Activated T-helper 2 cell treated with anti-CD3 and anti-CD28 coated beads, Interferon-gamma antibody, Interleukin-2, Interleukin-4, amounts not matched to agents 10 μg/mL and 5 μg/mL and 100 μg/mL, durations not matched to agents 14 hours and 24 hours and 36 hours (primary cell): ENCODE measurements at regions not wholly inside any gene's neighbourhood (a gene's known extent, or its start where the extent isn't known, plus 50 kb on each side); places are given as distances from the start of the nearest gene placed in this dataset.

ENCODE experiments used
- DNase-seq: peaks from one replicate; pipeline ENCODE4 v3.0.0; 2021; ENCODE audit warnings: low spot score
- H3K27ac Mint-ChIP-seq: one replicate; pipeline ENCODE4 v1.8.0; 2021; ENCODE audit warnings: mixed read lengths
- H3K27me3 Mint-ChIP-seq: one replicate; pipeline ENCODE4 v1.8.0; 2021; ENCODE audit warnings: low read depth, mixed read lengths
- H3K36me3 Mint-ChIP-seq: one replicate; pipeline ENCODE4 v1.8.0; 2021; ENCODE audit warnings: low read depth, mixed read lengths
- H3K4me1 Mint-ChIP-seq: one replicate; pipeline ENCODE4 v1.8.0; 2021; ENCODE audit warnings: low read depth, mixed read lengths
- H3K4me3 Mint-ChIP-seq: one replicate; pipeline ENCODE4 v1.8.0; 2021; ENCODE audit warnings: low read depth, mild to moderate bottlenecking, moderate library complexity, mixed read lengths
- H3K9me3 Mint-ChIP-seq: one replicate; pipeline ENCODE4 v1.8.0; 2021; ENCODE audit warnings: mixed read lengths
- intact Hi-C: fragments of 100-400 bp; cut with micrococcal nuclease; formaldehyde crosslinking; loops from one replicate; pipeline ENCODE4 v1.15.1; 2023

GRCh38 chr10:108275895-108276685, 1111.6 kb upstream of the SORCS1 start:
- no peaks in the 10 kb centered on the region for H3K36me3 Mint-ChIP-seq
- intact Hi-C loops: no loop called here
- no peak overlapping the region for H3K4me3 Mint-ChIP-seq
- no peak overlapping the region for H3K27ac Mint-ChIP-seq
- peaks cover 26% of the 10 kb centered on the region for H3K9me3 Mint-ChIP-seq
- no peaks in the 10 kb centered on the region for H3K4me1 Mint-ChIP-seq
- no peak for DNase-seq
- no peaks in the 10 kb centered on the region for H3K27me3 Mint-ChIP-seq

DNA sequence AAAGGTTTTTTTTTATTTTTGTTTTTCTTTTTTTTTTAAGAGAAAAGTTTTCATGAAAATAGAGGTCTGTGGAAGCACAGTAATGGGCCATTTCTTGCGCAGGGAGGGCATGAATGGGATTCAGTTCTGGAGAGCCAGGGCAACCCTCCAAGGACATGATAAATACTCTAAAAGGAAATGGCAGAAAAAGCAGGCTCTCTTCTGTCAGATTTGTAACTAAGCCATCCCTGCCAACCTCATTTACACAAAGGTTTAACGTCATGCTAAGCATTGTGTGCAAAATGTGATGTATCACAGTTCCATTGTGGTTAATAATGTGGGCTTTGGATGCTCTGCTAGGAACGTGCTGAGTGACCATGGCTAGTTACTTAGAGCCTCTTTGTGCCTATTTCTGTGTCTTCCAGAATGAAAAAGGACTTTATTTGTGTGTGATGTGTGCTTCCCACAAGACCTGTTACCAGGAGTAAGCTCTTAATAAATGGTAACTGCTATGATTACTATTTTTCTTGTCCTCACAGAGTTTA, 1095.9 kb upstream of the SORCS1 start:
- intact Hi-C loops: no loop called here
- H3K4me3 Mint-ChIP-seq: no peak overlapping the region
- no peaks in the 10 kb centered on the region for H3K27me3 Mint-ChIP-seq
- DNase-seq: no peak
- no peaks in the 10 kb centered on the region for H3K36me3 Mint-ChIP-seq
- H3K27ac Mint-ChIP-seq: no peak overlapping the region
- no peaks in the 10 kb centered on the region for H3K9me3 Mint-ChIP-seq
- H3K4me1 Mint-ChIP-seq: no peaks in the 10 kb centered on the region

GRCh38 chr10:108254089-108254488, 1089.6 kb upstream of the SORCS1 start:
- Mint-ChIP-seq H3K9me3 (peaks cover 8% of the 10 kb centered on the region), H3K4me3 (no peak overlapping the region), H3K27ac (no peak overlapping the region), H3K4me1 (no peaks in the 10 kb centered on the region), H3K36me3 (no peaks in the 10 kb centered on the region), H3K27me3 (no peaks in the 10 kb centered on the region)
- intact Hi-C loops: no loop called here
- DNase-seq: no peak

GRCh38 chr10:108252771-108253170, 1088.3 kb upstream of the SORCS1 start:
- H3K36me3 Mint-ChIP-seq: no peaks in the 10 kb centered on the region
- no peaks in the 10 kb centered on the region for H3K27me3 Mint-ChIP-seq
- intact Hi-C loops: no loop called here
- no peaks in the 10 kb centered on the region for H3K4me1 Mint-ChIP-seq
- no peak for DNase-seq
- no peak overlapping the region for H3K4me3 Mint-ChIP-seq
- H3K27ac Mint-ChIP-seq: no peak overlapping the region
- H3K9me3 Mint-ChIP-seq: peaks cover 15% of the 10 kb centered on the region

GRCh38 chr10:108250936-108251620, 1086.6 kb upstream of the SORCS1 start:
- Mint-ChIP-seq H3K4me1 (no peaks in the 10 kb centered on the region), H3K27me3 (no peaks in the 10 kb centered on the region), H3K36me3 (no peaks in the 10 kb centered on the region), H3K4me3 (no peak overlapping the region), H3K9me3 (peaks cover 25% of the 10 kb centered on the region), H3K27ac (no peak overlapping the region)
- intact Hi-C loops: no loop called here
- no peak for DNase-seq

GRCh38 chr10:108249940-108250339, 1085.4 kb upstream of the SORCS1 start:
- intact Hi-C loops: no loop called here
- H3K4me1 Mint-ChIP-seq: no peaks in the 10 kb centered on the region
- H3K36me3 Mint-ChIP-seq: no peaks in the 10 kb centered on the region
- no peak for DNase-seq
- H3K9me3 Mint-ChIP-seq: peaks cover 28% of the 10 kb centered on the region
- no peak overlapping the region for H3K4me3 Mint-ChIP-seq
- H3K27me3 Mint-ChIP-seq: no peaks in the 10 kb centered on the region
- no peak overlapping the region for H3K27ac Mint-ChIP-seq

DNA sequence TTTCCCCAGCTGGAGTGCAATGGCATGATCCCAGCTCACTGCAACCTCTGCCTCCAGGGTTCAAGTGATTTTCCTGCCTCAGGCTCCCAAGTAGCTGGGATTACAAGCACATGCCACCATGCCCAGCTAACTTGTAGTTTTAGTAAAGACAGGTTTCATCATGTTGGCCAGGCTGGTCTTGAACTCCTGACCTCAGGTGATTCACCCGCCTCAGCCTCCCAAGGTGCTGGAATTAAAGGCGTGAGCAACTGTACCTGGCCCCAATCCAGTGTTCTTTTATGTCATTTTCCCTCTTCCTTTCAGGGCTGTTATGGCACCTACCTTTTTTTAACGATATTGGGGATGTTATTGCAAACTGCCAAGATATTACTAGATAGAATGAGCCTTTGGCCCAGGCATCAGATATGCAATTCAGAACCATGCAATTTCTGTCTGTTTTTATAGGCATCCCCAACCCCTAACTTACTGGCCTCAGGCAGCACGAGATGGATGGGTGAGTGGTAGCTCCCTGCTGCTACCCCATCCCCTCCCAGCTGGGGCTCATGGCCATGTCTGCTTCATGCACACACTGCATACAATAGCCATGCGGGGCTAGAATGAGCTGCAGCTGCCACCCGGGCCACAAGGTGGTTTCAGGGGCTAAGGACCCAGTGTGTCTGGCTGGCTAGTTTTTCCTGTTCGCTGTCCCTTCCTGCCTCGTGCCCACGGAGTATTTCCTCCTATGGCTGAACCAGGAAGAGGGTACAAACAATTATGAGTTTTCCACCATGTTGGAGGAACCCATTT, 1080.1 kb upstream of the SORCS1 start:
- Mint-ChIP-seq H3K27ac (no peak overlapping the region), H3K9me3 (peaks cover 38% of the 10 kb centered on the region), H3K4me1 (no peaks in the 10 kb centered on the region), H3K4me3 (no peak overlapping the region), H3K27me3 (no peaks in the 10 kb centered on the region), H3K36me3 (no peaks in the 10 kb centered on the region)
- intact Hi-C loops: no loop called here
- DNase-seq: no peak

DNA sequence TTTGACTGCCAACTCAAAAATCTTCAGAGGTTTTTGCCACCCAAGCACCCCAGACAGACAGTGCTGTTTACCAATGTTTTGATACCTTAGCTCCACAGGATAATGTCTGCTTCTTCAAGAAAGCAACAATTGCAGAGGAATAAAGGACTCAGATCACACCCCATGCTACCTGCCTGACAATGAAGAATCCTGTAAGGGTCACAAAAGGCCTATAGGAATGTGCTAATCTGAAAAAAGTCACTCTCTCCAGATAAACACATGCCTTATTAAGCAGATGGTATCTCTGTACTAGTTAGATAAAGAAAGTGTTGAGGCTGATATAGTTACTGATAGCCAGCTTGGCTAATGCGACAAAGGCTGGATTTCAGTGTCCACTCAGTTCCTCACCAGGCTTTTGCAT, 1076.7 kb upstream of the SORCS1 start:
- intact Hi-C loops: no loop called here
- H3K9me3 Mint-ChIP-seq: peaks cover 24% of the 10 kb centered on the region

DNA sequence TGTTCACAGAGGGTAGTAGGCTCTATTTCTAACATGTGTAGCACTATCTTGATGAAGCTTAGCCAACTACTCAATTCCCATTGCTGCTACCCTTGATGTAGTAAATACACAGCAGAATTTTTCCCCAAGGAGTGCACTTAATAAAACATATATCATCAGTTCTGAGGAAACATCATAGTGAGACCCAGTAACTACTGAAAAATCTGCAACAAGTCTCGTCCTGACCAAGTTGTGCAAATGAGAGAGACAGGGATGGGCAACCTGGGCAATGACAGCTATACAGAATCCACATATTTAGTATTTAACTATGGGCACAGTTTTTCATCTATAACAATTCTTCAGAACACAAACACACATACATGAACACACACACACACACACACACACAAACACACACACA, 1073.8 kb upstream of the SORCS1 start:
- DNase-seq: no peak
- intact Hi-C loops: no loop called here
- Mint-ChIP-seq H3K27ac (no peak overlapping the region), H3K4me1 (no peaks in the 10 kb centered on the region), H3K4me3 (no peak overlapping the region), H3K36me3 (no peaks in the 10 kb centered on the region), H3K27me3 (no peaks in the 10 kb centered on the region), H3K9me3 (peaks cover 18% of the 10 kb centered on the region)

More for the DNA sequence above, 1076.7 kb upstream of the SORCS1 start:
- no peaks in the 10 kb centered on the region for H3K27me3 Mint-ChIP-seq
- no peak for DNase-seq
- H3K4me3 Mint-ChIP-seq: no peak overlapping the region
- no peaks in the 10 kb centered on the region for H3K36me3 Mint-ChIP-seq
- H3K27ac Mint-ChIP-seq: no peak overlapping the region
- no peaks in the 10 kb centered on the region for H3K4me1 Mint-ChIP-seq

DNA sequence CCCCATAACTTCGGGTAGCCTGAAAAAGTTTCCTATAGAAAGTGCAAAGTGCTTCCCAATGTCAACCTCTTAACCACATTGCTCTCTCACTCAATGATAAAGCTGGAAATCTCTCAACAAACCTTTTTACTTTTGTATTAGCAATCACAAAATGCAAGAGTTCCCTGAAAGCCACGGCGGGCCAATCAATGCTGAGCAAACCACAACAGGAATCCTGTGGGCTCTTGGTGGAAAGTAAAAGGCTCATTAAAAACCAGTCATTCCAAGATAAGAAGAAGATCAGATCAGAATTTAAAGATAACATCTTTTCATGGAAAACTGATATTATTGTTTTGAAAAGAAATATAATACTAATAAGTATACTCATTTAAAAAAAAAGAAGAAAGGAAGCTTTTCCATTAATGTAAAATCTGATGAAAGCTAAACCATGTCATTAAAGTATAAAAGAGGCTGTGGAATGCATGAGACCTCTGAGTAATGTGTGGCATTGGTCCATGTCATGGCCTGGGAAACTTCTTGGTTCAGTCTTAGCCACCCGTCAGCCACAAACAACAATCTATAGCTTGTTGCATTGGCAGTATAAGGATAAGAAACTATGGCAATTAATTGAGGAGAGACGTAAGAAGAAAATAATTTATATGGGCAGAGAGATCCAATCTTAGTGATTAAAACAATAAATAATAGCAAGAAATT, 1066.1 kb upstream of the SORCS1 start:
- H3K27ac Mint-ChIP-seq: no peak overlapping the region
- H3K9me3 Mint-ChIP-seq: peaks cover 14% of the 10 kb centered on the region
- no peaks in the 10 kb centered on the region for H3K36me3 Mint-ChIP-seq
- no peaks in the 10 kb centered on the region for H3K27me3 Mint-ChIP-seq
- no peak overlapping the region for H3K4me3 Mint-ChIP-seq
- H3K4me1 Mint-ChIP-seq: no peaks in the 10 kb centered on the region
- intact Hi-C loops: no loop called here
- DNase-seq: no peak

- Mint-ChIP-seq H3K4me3 (no peak overlapping the region), H3K27ac (no peak overlapping the region), H3K4me1 (no peaks in the 10 kb centered on the region), H3K9me3 (peaks cover 12% of the 10 kb centered on the region), H3K27me3 (no peaks in the 10 kb centered on the region), H3K36me3 (no peaks in the 10 kb centered on the region)
- no peak for DNase-seq
- intact Hi-C loops: no loop called here
Measured at GRCh38 chr10:108208732-108209131, 1044.2 kb upstream of the SORCS1 start.

DNA sequence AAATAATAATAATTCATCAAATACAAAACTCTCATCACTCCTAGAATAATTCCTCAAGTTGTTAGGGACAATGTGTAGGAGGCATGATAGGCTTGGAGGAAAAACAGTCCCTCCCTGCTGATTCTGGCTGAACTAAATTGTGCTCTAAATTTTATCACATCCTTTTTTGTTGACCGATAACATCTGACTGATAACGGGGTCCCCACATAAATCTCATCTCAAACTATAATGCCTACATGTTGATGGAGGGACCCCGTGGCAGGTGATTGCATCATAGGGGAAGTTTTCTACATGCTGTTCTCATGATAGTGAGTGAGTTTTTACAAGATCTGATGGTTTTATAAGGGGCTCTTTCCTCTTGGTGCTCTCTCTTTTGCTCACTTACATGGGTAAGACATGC, 1043.5 kb upstream of the SORCS1 start:
- DNase-seq: no peak
- Mint-ChIP-seq H3K27ac (no peak overlapping the region), H3K36me3 (no peaks in the 10 kb centered on the region), H3K9me3 (peaks cover 7% of the 10 kb centered on the region), H3K4me3 (no peak overlapping the region), H3K4me1 (no peaks in the 10 kb centered on the region), H3K27me3 (no peaks in the 10 kb centered on the region)
- intact Hi-C loops: no loop called here
